GM19240 (cell line): ENCODE measurements at regions not wholly inside any gene's neighbourhood (a gene's known extent, or its start where the extent isn't known, plus 50 kb on each side); places are given as distances from the start of the nearest gene placed in this dataset.
"Not testable (repeated sequence)": the region's sequence is repeated elsewhere in the genome, so short reads cannot be mapped to it uniquely, and the experiment has no call there.

Source experiments
- DNase-seq: peaks from one replicate; pipeline ENCODE4 v3.0.0; 2011; ENCODE audit warnings: low spot score; ENCODE audit not compliant: insufficient read length

DNA sequence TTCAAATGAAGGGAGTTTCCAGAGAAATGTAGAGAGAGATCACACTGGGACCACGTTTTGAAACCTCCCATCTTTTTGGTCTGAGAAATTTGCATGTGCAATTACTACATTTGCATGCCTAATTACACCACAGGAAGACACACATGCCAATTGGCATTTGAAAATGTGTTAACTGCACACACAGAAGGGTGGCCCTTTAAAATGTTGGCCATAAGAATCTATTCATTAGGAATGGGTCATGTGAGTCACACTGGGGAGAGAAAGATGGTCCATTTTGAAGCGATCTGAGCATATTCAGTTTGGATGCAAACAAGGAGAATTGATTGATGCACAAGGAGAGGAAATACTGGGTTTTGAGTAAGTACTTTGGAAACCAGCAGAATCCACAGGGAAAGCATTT, 1407.1 kb upstream of the ACVR2A start:
- no peak for DNase-seq

DNA sequence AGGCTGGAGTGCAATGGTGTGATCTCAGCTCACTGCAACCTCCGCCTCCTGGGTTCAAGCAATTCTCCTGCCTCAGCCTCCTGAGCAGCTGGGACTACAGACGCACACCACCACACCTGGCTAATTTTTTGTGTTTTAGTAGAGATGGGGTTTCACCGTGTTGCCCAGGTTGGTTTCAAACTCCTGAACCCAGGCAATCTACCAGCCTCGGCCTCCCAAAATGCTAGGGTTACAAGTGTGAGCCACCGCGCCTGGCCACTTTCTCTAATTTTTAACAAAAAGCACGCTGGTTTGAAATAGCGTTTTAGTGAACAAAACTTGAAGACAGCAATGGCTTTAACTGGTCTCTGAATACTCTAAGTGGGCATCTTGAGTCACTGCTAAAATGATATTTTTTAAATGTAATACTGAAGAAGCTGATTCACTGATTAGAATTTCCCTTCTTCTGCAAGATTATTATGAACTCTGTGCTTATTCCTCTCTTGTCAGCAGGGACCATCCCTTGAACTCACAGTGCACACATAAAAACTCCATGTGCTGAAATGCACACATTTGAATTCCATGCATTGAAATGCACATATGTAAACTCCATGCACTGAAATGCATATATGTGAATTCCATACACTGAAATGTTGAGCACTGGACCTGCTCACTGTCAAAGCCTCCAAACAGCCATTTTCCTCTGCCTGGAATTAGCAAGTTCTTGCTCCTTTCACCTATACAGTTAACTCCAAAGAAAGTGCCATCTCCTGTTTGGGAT, 1411.5 kb upstream of the ACVR2A start:
- DNase-seq: no peak

DNA sequence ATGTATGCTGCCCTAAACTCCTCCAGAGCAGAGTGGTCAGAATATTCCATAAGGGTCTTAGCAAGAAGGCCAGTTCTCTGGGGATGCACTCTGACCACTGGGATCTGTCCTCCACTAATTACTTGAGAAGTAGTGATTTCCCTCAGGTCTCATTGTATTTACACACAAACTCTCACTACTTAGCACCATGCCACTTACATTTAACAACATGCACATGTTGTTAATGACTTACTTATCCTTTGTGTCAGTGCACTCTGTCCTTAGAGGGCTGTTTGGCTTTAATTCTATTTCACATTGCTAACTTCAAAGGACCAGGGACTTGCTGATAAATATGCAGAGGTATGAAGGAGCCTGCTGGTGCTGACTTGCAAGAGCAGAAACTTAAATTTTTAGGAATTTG, 1415.5 kb upstream of the ACVR2A start:
- no peak for DNase-seq

DNA sequence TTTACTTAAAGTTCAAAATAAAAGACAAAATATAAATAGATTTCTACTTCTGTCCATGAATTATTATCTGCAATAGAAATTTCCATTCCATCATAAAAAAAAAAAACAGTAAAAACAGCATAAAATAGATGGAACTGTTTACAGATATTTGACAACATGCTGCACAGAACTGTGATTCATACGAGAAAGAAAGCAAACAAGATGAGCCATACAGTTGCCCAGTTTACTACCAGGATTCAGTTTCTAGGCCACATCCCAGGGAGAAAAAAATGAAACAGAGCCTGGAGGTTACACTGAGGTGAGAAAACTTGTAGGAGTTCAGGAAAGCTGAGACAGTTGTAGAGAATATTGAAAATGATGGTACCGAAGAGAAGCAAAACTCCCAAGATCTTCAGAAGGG, 1426.9 kb upstream of the ACVR2A start:
- DNase-seq: no peak

DNA sequence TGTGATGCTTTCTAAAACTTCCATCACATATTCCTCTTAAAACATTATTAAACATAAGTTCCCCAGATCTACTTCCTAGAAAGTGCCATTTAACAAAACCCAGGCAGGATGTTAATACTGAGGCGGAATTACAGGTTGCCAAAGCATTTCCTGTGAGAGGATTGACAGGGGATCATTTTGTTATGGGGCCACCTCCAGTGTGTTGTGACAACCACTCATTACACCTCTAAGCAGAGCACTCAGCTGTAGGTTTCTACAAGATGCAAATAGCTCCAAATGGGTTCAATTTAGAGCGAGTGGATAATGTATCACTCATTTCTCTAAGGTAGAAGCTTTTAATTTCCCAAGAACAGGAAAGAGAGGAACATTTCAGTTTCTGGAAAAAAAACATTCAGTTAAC, 1429.5 kb upstream of the ACVR2A start:
- no peak for DNase-seq

DNA sequence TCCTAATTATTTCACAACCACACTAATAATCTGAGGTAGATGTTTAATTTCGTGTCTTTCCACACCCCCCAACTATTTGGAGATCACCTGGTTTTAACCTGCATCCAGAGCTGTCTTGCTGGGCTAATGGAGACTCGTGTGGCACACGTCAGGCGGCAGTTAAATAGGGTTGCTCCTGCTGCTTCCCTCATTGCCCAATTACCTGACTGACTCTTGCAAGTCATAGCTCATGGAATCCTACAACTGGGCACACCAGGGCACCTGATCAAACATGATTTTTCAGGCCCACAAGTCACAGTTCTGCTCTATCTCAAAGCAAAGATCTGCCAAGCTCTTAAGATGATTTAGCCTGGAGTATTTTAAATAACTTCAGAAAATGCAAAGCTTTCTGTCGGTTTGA, 1430.4 kb upstream of the ACVR2A start:
- DNase-seq: no peak

DNA sequence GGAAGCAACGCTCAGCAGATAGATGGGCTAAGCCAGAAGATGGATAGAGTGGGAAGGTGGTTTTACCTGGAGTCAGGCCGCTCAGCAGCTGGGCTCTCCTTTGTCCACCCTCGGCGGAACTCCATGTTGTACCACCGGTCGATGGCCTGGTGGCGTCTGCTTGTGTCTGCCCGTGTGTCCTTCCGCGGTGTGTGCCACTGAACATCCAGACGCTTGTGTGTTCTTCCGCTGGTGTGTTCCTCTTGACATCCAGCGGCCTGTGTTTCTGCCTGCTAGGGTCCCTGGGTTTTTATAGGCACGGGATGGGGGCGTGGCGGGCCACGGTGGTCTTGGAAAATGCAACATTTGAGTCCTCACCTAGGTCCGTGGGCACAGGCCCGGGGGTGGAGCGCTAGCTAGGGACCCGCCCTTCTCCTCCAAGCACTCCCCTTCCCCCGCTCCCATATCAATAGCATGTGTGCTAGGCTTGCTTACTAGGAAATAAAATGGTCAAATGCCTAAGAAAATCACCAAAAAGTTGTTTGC, 1431.7 kb upstream of the ACVR2A start:
- DNase-seq: no peak

DNA sequence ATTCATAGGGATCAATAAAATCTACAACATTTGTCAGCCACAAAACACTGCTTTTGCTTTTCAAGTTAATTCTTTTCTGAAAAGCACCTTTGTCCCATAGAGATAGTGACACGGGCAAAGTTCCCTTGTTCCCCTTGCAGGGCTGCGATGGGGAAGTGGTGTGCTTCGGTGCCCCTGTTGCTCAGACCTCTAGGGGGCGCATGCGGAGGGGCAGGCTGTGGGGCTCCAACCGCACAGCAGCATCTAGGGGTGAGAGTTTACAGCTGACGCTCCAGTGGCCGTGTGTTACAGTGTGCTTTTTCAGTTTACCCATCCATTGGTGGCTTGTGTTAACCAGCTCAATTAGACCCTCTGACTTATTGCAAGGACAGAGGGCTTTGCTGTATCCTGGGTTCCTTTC, 1432.2 kb upstream of the ACVR2A start:
- no peak for DNase-seq

DNA sequence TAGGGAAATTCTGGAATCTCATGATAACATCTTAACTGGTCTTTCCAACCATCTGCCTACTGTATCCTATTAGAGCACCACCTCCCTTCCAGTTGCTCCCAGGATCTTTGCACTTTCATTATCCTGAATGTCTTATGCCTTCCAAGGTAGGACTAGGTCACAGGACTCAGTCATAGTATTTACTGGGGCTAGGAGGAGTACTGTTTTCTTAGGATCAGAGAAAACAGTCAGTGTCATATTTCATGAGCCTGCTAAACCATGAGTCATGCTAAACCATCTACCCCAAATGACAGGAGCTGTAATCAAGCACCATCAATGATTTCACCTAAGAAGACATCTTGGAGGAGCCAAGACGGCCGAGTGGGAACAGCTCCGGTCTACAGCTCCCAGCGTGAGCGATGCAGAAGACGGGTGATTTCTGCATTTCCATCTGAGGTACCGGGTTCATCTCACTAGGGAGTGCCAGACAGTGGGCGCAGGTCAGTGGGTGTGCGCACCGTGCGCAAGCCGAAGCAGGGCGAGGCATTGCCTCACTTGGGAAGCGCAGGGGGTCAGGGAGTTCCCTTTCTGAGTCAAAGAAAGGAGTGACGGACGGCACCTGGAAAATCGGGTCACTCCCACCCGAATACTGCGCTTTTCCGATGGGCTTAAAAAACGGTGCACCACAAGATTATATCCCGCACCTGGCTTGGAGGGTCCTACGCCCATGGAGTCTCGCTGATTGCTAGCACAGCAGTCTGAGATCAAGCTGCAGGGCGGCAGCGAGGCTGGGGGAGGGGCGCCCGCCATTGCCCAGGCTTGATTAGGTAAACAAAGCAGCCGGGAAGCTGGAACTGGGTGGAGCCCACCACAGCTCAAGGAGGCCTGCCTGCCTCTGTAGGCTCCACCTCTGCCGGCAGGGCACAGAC, 1439.2 kb upstream of the ACVR2A start:
- not testable (repeated sequence) for DNase-seq

DNA sequence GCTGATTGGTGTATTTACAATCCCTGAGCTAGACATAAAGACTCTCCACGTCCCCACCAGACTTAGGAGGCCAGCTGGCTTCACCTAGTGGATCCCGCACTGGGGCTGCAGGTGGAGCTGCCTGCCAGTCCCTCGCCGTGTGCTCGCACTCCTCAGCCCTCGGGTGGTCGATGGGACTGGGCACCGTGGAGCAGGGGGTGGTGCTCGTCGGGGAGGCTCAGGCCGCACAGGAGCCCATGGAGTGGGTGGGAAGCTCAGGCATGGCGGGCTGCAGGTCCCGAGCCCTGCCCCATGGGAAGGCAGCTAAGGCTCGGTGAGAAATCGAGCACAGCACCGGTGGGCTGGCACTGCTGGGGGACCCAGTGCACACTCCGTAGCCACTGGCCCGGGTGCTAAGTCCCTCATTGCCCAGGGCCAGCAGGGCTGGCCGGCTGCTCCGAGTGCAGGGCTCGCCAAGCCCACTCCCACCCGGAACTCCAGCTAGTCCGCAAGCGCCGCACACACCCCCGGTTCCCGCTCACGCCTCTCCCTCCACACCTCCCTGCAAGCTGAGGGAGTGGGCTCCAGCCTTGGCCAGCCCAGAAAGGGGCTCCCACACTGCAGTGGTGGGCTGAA, 1441.2 kb upstream of the ACVR2A start:
- DNase-seq: not testable (repeated sequence)

DNA sequence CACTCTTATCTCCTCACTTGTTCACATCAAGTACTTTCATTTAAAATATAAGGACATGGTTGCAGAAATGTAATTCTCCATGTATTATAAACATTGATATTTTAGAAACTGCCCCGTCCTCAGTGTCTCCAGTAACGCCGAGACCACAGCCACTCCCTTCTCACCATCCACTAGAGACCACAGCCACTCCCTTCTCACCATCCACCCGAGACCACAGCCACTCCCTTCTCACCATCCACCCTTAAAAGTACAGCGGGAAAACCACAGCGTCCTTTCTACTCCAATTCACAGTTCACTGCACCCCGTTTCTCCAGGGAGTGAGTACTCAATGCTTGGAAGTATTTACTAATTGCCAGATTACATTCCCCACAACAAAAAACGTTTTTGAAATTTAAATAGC, 1452.2 kb upstream of the ACVR2A start:
- DNase-seq: no peak

DNA sequence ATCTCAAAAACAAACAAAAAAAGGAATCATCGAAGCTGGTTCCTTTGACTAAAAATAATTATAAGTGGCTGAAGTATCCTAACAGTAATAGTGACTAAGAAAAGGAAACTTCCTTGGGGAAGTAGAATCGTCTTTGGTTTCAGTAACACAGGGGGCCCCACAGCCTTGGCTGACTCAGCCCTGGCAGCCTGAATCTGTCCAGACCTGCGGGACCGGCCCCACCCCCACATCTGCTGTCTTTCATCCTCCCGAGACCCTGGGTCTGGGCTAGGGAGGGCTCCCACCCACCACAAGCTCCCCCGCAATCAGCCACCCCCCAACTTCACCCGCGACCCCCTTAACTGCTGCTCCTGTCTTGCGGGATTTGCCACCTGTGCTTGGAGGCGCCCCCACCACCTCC, 1452.6 kb upstream of the ACVR2A start:
- no peak for DNase-seq

DNA sequence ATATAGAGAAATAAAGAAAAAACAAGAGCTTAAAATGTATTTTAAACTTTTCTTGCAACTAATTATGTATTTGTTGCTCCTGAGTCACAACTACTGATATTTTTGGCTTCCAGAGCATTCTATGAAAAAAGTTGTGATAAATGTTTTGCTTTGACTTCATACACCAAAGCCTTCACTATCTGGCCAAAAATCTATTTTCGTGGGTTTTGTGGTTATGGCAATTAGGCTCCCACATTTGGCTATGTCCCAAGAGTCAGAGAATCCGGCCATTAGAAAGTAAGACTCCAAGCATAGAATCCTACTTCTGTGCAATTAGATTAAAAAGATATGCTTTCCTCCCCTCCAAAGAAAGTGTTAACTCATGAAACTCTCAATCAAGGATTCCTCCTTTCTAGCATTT, 1456.1 kb upstream of the ACVR2A start:
- no peak for DNase-seq

DNA sequence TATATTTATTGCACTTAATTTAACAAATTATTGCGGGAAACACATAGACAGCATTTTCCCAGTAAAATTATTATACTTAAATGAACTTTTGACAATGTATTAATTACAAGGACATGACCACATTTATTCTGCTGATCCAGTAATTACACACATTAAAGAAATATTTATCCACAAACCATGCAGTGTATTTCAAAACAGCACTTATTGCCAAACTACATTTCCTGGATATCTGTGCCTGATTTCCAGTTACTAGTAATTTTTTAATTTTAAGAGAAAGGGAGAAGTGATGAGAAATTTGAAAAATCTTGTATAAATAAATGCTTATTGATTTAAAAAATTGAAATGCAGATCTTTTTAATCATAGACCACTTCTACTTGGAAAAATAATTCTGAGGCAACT, 1458.7 kb upstream of the ACVR2A start:
- DNase-seq: no peak

DNA sequence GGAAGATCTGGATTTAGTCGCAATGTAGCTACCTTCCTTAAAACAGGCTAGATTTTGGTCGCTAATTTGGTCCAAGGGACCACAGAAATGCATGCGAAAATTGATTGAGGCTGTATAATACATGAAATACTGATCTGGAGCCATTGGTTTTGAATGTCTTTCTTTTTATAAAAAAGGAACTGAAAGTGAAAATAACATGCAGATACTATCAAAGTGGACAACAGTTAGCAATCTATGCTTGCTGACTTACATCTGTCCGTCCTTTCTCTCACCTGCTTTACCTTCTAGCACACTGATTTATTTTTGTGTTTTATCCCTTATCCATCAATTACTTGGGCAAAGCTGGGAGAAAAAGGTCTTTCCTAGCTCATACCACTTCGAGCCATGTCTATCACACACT, 1459.8 kb upstream of the ACVR2A start:
- DNase-seq: no peak

DNA sequence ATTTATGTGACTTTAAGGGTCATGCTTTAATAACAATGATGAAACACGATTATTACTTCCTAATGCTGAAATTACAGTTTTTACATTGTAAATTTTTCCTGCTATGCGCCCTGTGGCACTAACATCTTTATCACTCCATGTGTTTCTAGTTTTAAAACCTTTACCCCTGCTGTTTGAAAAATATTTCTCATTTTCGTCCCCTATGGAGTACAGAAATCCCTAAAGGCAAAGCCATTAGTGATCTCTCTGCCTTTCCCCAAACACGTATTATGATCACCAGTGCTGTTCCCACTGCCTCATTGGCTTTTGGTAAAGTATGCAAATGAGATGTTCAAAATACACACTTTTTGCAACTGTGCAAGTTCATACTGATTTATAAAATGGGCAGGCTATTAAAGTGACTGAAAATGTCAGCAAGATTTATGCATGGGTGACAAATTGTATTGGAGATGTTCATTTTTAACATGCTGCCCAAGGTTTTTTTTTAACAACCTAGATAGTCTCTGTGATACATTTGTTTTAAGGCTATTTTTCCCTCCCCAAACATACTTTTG, 1468.2 kb upstream of the ACVR2A start:
- DNase-seq: no peak

DNA sequence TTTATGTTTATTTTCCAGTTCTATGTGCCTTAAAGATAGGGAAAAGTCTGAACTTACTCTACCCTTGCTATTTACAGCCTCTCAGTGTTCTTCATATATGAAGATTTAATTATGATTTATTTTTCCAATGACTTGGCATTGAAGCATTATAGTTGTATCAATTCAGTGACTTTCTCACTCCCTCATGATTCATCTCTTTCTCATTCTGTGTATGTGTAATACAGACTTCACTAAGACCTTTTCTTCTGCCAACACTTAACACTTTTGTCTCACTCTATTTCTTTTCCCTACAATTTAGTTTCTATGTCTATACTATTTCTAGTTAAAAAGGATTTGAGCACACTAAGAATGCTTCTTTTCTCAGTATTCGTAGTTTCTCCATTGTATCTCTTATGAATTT, 1470.3 kb upstream of the ACVR2A start:
- DNase-seq: no peak

DNA sequence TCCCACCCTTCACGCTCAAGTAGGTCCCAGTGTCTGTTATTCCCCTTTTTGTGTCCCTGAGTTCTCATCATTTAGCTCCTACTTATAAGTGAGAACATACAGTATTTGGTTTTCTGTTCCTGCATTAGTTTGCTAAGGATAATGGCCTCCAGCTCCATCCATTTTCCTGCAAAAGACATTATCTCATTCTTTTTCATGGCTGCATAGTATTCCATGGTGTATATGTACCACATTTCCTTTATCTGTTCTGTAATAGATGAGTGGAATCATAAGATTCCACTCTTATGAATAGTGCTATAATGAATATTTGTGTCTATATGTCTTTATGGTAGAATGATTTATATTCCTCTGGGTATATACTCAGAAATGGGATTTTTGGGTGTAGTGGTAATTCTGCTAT, 1473.5 kb upstream of the ACVR2A start:
- not testable (repeated sequence) for DNase-seq

DNA sequence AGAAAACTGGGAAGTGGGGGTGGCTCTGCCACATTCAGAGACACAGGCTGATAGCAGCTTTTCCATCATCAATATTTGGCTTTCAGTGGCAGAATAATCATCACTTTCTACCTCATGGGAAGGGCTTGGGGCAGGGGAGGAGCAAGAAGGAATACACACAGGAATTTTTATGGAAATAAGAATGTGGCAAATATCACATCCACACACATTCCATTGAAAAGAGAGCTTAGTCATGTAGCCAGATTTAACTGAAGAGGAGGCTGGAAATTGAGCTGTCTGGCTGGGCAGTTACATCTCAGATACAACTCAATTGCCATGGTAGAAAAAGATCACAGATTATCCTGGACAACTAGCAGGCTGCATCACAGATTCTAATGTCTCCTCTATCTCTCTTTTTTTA, 1474.0 kb upstream of the ACVR2A start:
- DNase-seq: no peak

DNA sequence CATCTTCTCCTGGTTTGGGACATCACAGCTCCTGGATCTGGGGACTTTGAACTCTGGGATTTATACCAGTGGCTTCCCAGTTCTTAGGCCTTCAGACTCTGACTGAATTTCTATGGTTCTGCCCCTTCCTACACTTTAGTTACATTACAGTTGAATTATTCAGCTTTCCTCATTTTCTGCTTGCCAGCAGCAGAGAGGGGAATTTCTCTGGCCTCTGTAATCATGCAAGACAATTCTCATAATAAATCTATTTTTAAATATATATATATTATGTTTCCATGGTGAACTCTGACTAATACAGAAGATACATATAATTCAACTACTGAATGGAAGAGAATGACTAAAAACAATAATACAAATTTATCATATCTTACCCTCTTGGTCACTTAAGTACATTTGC, 1478.6 kb upstream of the ACVR2A start:
- DNase-seq: no peak

DNA sequence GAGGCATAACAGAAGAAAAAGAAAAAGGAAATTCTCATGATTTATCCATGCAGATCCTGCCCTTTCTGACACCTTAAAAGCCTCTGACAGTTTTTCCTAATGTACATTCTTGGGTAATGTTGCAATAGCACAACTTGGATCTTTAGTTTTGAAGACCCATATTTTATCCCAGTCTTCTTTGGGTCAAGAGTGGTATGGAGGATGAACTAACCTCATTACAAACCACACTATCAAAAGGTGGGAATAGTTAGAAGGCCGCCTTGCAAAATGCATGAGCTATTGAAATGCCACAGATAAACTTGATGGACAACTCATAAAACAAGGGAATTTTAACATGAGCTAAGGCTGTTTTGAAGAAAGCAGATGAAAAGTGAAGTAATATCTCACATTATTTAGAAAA, 1479.8 kb upstream of the ACVR2A start:
- no peak for DNase-seq

DNA sequence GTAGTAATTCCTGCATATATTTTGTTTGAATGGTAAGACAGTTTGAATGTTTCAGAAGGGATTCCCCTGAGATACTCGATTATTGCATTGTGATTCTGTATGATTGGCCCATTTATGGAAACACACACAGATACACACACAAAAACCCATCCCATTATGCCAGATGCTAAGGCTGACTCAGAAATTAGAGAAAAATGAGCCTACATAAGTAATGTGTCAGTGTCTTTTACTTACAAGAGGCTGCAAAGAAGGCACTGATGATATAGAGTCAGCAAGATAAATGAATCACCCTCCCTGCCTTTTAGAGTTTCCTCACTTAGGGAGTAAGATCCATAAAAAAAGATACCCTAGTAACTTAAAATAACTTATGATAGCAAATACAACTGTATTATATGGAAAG, 1481.1 kb upstream of the ACVR2A start:
- no peak for DNase-seq
